ENCODE measurements at regions not wholly inside any gene's neighbourhood (a gene's known extent, or its start where the extent isn't known, plus 50 kb on each side); places are given as distances from the start of the nearest gene placed in this dataset.

GRCh38 chr5:173498739-173499470 is 117.5 kb downstream of the BOD1 start:
- H3K4me3 Mint-ChIP-seq: no peak overlapping the region
- no peaks in the 10 kb centered on the region for H3K9me3 Mint-ChIP-seq
- no peaks in the 10 kb centered on the region for H3K27me3 Mint-ChIP-seq (ENCODE audit: low read depth)
- DNase-seq (ENCODE audit: low read depth, low spot score): no peak
- no peak for TF ChIP-seq CTCF (conservative IDR thresholded peaks at IDR 0.05)
- no peaks in the 10 kb centered on the region for H3K36me3 Mint-ChIP-seq (ENCODE audit: low read depth)
- H3K27ac Mint-ChIP-seq (ENCODE audit: unreplicated experiment): peak overlapping the region; percentile 19
- peaks cover 7% of the 10 kb centered on the region for H3K4me1 Mint-ChIP-seq

- no peaks in the 10 kb centered on the region for H3K9me3 Mint-ChIP-seq
- peaks cover 7% of the 10 kb centered on the region for H3K4me1 Mint-ChIP-seq
- H3K27ac Mint-ChIP-seq (ENCODE audit: unreplicated experiment): no peak overlapping the region
- no peak overlapping the region for H3K4me3 Mint-ChIP-seq
- TF ChIP-seq CTCF (conservative IDR thresholded peaks at IDR 0.05): no peak
- DNase-seq (ENCODE audit: low read depth, low spot score): no peak
- no peaks in the 10 kb centered on the region for H3K36me3 Mint-ChIP-seq (ENCODE audit: low read depth)
- no peaks in the 10 kb centered on the region for H3K27me3 Mint-ChIP-seq (ENCODE audit: low read depth)
Observed at GRCh38 chr5:173498286-173498685, 118.2 kb downstream of the BOD1 start.

GRCh38 chr5:173497685-173498084 is 118.8 kb downstream of the BOD1 start:
- no peak for DNase-seq (ENCODE audit: low read depth, low spot score)
- H3K4me1 Mint-ChIP-seq: peaks cover 7% of the 10 kb centered on the region
- no peak overlapping the region for H3K27ac Mint-ChIP-seq (ENCODE audit: unreplicated experiment)
- no peaks in the 10 kb centered on the region for H3K9me3 Mint-ChIP-seq
- no peaks in the 10 kb centered on the region for H3K27me3 Mint-ChIP-seq (ENCODE audit: low read depth)
- H3K36me3 Mint-ChIP-seq (ENCODE audit: low read depth): no peaks in the 10 kb centered on the region
- no peak overlapping the region for H3K4me3 Mint-ChIP-seq
- no peak for TF ChIP-seq CTCF (conservative IDR thresholded peaks at IDR 0.05)

GRCh38 chr5:173496883-173497255 is 119.6 kb downstream of the BOD1 start:
- Mint-ChIP-seq H3K9me3 (no peaks in the 10 kb centered on the region), H3K4me1 (peaks cover 7% of the 10 kb centered on the region), H3K27ac (ENCODE audit: unreplicated experiment) (no peak overlapping the region), H3K4me3 (no peak overlapping the region), H3K36me3 (ENCODE audit: low read depth) (no peaks in the 10 kb centered on the region), H3K27me3 (ENCODE audit: low read depth) (no peaks in the 10 kb centered on the region)
- no peak for DNase-seq (ENCODE audit: low read depth, low spot score)
- no peak for TF ChIP-seq CTCF (conservative IDR thresholded peaks at IDR 0.05)

GRCh38 chr5:173496129-173496882 is 120.1 kb downstream of the BOD1 start:
- Mint-ChIP-seq H3K4me1 (peaks cover 7% of the 10 kb centered on the region), H3K27ac (ENCODE audit: unreplicated experiment) (no peak overlapping the region), H3K27me3 (ENCODE audit: low read depth) (no peaks in the 10 kb centered on the region), H3K9me3 (no peaks in the 10 kb centered on the region), H3K36me3 (ENCODE audit: low read depth) (no peaks in the 10 kb centered on the region), H3K4me3 (no peak overlapping the region)
- TF ChIP-seq CTCF (conservative IDR thresholded peaks at IDR 0.05): no peak
- DNase-seq (ENCODE audit: low read depth, low spot score): no peak
